CD4-positive, CD25-positive, alpha-beta regulatory T cell (primary cell): ENCODE measurements at regions not wholly inside any gene's neighbourhood (a gene's known extent, or its start where the extent isn't known, plus 50 kb on each side); places are given as distances from the start of the nearest gene placed in this dataset.

Experiments
- ATAC-seq, 2 donors: fragments of 150-1000 bp; cut with Tn5 transposase; one replicate each; pipeline ENCODE4 v1.10.0; 2021; ENCODE audit warnings: low read depth in 2 of 2, moderate number of reproducible peaks in 2 of 2, moderate library complexity in 1 of 2
- DNase-seq, 3 donors: peaks; one replicate each; pipeline versions ENCODE4 v3.0.0 to v3.0.0-alpha.2; 2012 to 2022; ENCODE audit warnings: mixed read lengths in 1 of 3
- H3K27ac ChIP-seq: one replicate; pipeline ENCODE4 v1.7.0; 2013; ENCODE audit warnings: mild to moderate bottlenecking, low read length; ENCODE audit not compliant: insufficient read depth, poor library complexity, severe bottlenecking
- H3K27me3 ChIP-seq: one replicate; pipeline ENCODE4 v1.7.0; 2013; ENCODE audit warnings: low read length; ENCODE audit not compliant: control insufficient read depth, insufficient read depth
- H3K36me3 ChIP-seq: one replicate; pipeline ENCODE4 v1.7.0; 2013; ENCODE audit warnings: mild to moderate bottlenecking, low read length, moderate library complexity; ENCODE audit not compliant: control insufficient read depth, insufficient read depth
- H3K4me1 ChIP-seq: 2 replicates; pipeline ENCODE4 v1.7.0; 2013; ENCODE audit warnings: mild to moderate bottlenecking, low read length; ENCODE audit not compliant: insufficient read depth, control insufficient read depth, poor library complexity, severe bottlenecking
- H3K4me3 ChIP-seq: one replicate; pipeline ENCODE4 v1.7.0; 2013; ENCODE audit warnings: low read depth, mild to moderate bottlenecking, low read length, moderate library complexity
- H3K9me3 ChIP-seq, 2 experiments: 1 replicate in 1 of 2; 2 replicates in 1 of 2; pipeline ENCODE4 v1.7.0; 2013; ENCODE audit warnings: low read length in 2 of 2, mild to moderate bottlenecking in 1 of 2, moderate library complexity in 1 of 2; ENCODE audit not compliant: control insufficient read depth in 2 of 2
- H3K27ac Mint-ChIP-seq, 3 donors: one replicate each; pipeline ENCODE4 v1.8.0; 2020 to 2022; ENCODE audit warnings: mild to moderate bottlenecking in 3 of 3, mixed read lengths in 3 of 3, moderate library complexity in 2 of 3
- H3K27me3 Mint-ChIP-seq: one replicate; pipeline ENCODE4 v1.8.0; 2022; ENCODE audit warnings: mild to moderate bottlenecking, mixed read lengths
- H3K36me3 Mint-ChIP-seq: one replicate; pipeline ENCODE4 v1.8.0; 2020; ENCODE audit warnings: mixed read lengths
- H3K4me1 Mint-ChIP-seq, 4 donors: one replicate each; pipeline ENCODE4 v1.8.0; 2020 to 2022; ENCODE audit warnings: mixed read lengths in 4 of 4, mild to moderate bottlenecking in 1 of 4
- H3K4me3 Mint-ChIP-seq, 4 donors: one replicate each; pipeline ENCODE4 v1.8.0; 2020 to 2022; ENCODE audit warnings: mild to moderate bottlenecking in 4 of 4, mixed read lengths in 4 of 4, moderate library complexity in 3 of 4
- H3K9me3 Mint-ChIP-seq, 7 donors: one replicate each; pipeline ENCODE4 v1.8.0; 2020 to 2022; ENCODE audit warnings: mixed read lengths in 7 of 7, mild to moderate bottlenecking in 3 of 7, moderate library complexity in 2 of 7

- peak overlapping the region; percentile 43 to 70 (median 62) for H3K4me3 Mint-ChIP-seq
- DNase-seq (peak in 2 of 3 donors; percentile 31 to 55), ATAC-seq (peak; percentile 72 to 76)
- H3K36me3 ChIP-seq: no peaks in the 10 kb centered on the region
- no peaks in the 10 kb centered on the region for H3K36me3 Mint-ChIP-seq
- peaks cover 38% of the 10 kb centered on the region for H3K4me1 ChIP-seq
- no peaks in the 10 kb centered on the region for H3K9me3 ChIP-seq
- H3K4me3 ChIP-seq: peak overlapping the region; percentile 70
- H3K4me1 Mint-ChIP-seq: peaks cover 49 to 67% (median 59%) of the 10 kb centered on the region in 4 donors
- H3K9me3 Mint-ChIP-seq: no peaks in the 10 kb centered on the region
- peak overlapping the region; percentile 79 for H3K27ac ChIP-seq
- no peaks in the 10 kb centered on the region for H3K27me3 Mint-ChIP-seq
- H3K27ac Mint-ChIP-seq: peak overlapping the region; percentile 83 to 98 (median 96)
- H3K27me3 ChIP-seq: no peaks in the 10 kb centered on the region
Observed at GRCh38 chr13:50106559-50106958, 91.3 kb downstream of the KCNRG start.

- peaks cover 46 to 65% (median 57%) of the 10 kb centered on the region in 4 donors for H3K4me1 Mint-ChIP-seq
- Histone ChIP-seq H3K27ac (peak overlapping the region; percentile 79), H3K27me3 (no peaks in the 10 kb centered on the region), H3K36me3 (no peaks in the 10 kb centered on the region), H3K9me3 (no peaks in the 10 kb centered on the region), H3K4me3 (peak overlapping the region; percentile 70), H3K4me1 (peaks cover 35% of the 10 kb centered on the region)
- H3K27me3 Mint-ChIP-seq: no peaks in the 10 kb centered on the region
- peak overlapping the region; percentile 35 to 70 (median 62) for H3K4me3 Mint-ChIP-seq
- H3K36me3 Mint-ChIP-seq: no peaks in the 10 kb centered on the region
- no peaks in the 10 kb centered on the region for H3K9me3 Mint-ChIP-seq
- ATAC-seq (peak in 1 of 2 donors; percentile 23), DNase-seq (no peak)
- peak overlapping the region; percentile 83 to 98 (median 96) for H3K27ac Mint-ChIP-seq
Observed at GRCh38 chr13:50107205-50107604, 92.0 kb downstream of the KCNRG start.

GRCh38 chr13:50114961-50115360, 99.7 kb downstream of the KCNRG start:
- DNase-seq: no peak
- H3K4me3 Mint-ChIP-seq: no peak overlapping the region
- no peaks in the 10 kb centered on the region for H3K9me3 ChIP-seq
- H3K36me3 ChIP-seq: peaks cover 3% of the 10 kb centered on the region
- no peak for ATAC-seq
- peaks cover 20 to 34% (median 25%) of the 10 kb centered on the region in 4 donors for H3K4me1 Mint-ChIP-seq
- H3K27me3 Mint-ChIP-seq: no peaks in the 10 kb centered on the region
- H3K27ac Mint-ChIP-seq: no peak overlapping the region
- H3K36me3 Mint-ChIP-seq: no peaks in the 10 kb centered on the region
- no peak overlapping the region for H3K27ac ChIP-seq
- H3K4me1 ChIP-seq: peaks cover 26% of the 10 kb centered on the region
- H3K4me3 ChIP-seq: no peak overlapping the region
- H3K27me3 ChIP-seq: no peaks in the 10 kb centered on the region
- no peaks in the 10 kb centered on the region for H3K9me3 Mint-ChIP-seq

GRCh38 chr13:50115695-50116094, 100.5 kb downstream of the KCNRG start:
- Histone ChIP-seq H3K27ac (no peak overlapping the region), H3K4me3 (no peak overlapping the region), H3K9me3 (no peaks in the 10 kb centered on the region), H3K27me3 (no peaks in the 10 kb centered on the region), H3K36me3 (peaks cover 5% of the 10 kb centered on the region), H3K4me1 (peaks cover 27% of the 10 kb centered on the region)
- ATAC-seq: no peak
- DNase-seq: no peak
- Mint-ChIP-seq H3K4me1 (peaks cover 22 to 32% (median 27%) of the 10 kb centered on the region in 4 donors), H3K4me3 (no peak overlapping the region), H3K9me3 (no peaks in the 10 kb centered on the region), H3K27ac (no peak overlapping the region), H3K27me3 (no peaks in the 10 kb centered on the region), H3K36me3 (no peaks in the 10 kb centered on the region)

- Mint-ChIP-seq H3K27ac (peak overlapping the region in 1 of 3 donors; percentile 20), H3K4me1 (peaks cover 18 to 34% (median 25%) of the 10 kb centered on the region in 4 donors), H3K27me3 (no peaks in the 10 kb centered on the region), H3K4me3 (peak overlapping the region in 1 of 4 donors; percentile 73), H3K9me3 (no peaks in the 10 kb centered on the region), H3K36me3 (no peaks in the 10 kb centered on the region)
- Histone ChIP-seq H3K27me3 (no peaks in the 10 kb centered on the region), H3K4me1 (peaks cover 30% of the 10 kb centered on the region), H3K36me3 (peaks cover 7% of the 10 kb centered on the region), H3K9me3 (no peaks in the 10 kb centered on the region), H3K4me3 (peak overlapping the region; percentile 15), H3K27ac (no peak overlapping the region)
- ATAC-seq (no peak), DNase-seq (no peak)
Observed at GRCh38 chr13:50116430-50116973, 101.3 kb downstream of the KCNRG start.

GRCh38 chr13:50119591-50119990, 104.3 kb downstream of the KCNRG start:
- H3K4me1 Mint-ChIP-seq: peaks cover 33 to 51% (median 34%) of the 10 kb centered on the region in 4 donors

GRCh38 chr13:50122455-50122854, 107.2 kb downstream of the KCNRG start:
- H3K27me3 Mint-ChIP-seq: peaks cover 11% of the 10 kb centered on the region
- H3K27ac ChIP-seq: peak overlapping the region; percentile 99
- peaks cover 33 to 61% (median 42%) of the 10 kb centered on the region in 4 donors for H3K4me1 Mint-ChIP-seq
- peaks cover 49% of the 10 kb centered on the region for H3K4me1 ChIP-seq
- H3K36me3 Mint-ChIP-seq: no peaks in the 10 kb centered on the region
- H3K4me3 ChIP-seq: peak overlapping the region; percentile 92
- DNase-seq (no peak), ATAC-seq (no peak)
- no peaks in the 10 kb centered on the region for H3K9me3 ChIP-seq
- H3K4me3 Mint-ChIP-seq: peak overlapping the region; percentile 5 to 94 (median 92)
- peaks cover 8% of the 10 kb centered on the region for H3K36me3 ChIP-seq
- peak overlapping the region; percentile 87 to 95 (median 93) for H3K27ac Mint-ChIP-seq
- no peaks in the 10 kb centered on the region for H3K27me3 ChIP-seq
- no peaks in the 10 kb centered on the region for H3K9me3 Mint-ChIP-seq

More at GRCh38 chr13:50119591-50119990, 104.3 kb downstream of the KCNRG start:
- Mint-ChIP-seq H3K36me3 (no peaks in the 10 kb centered on the region), H3K9me3 (no peaks in the 10 kb centered on the region), H3K27me3 (no peaks in the 10 kb centered on the region), H3K27ac (peak overlapping the region in 1 of 3 donors; percentile 45), H3K4me3 (peak overlapping the region in 2 of 4 donors; percentile 2 to 19)
- peaks cover 43% of the 10 kb centered on the region for H3K4me1 ChIP-seq
- H3K9me3 ChIP-seq: no peaks in the 10 kb centered on the region
- H3K27ac ChIP-seq: no peak overlapping the region
- no peaks in the 10 kb centered on the region for H3K27me3 ChIP-seq
- ATAC-seq: no peak
- H3K36me3 ChIP-seq: peaks cover 8% of the 10 kb centered on the region
- peak overlapping the region; percentile 11 for H3K4me3 ChIP-seq
- peak in 1 of 3 donors; percentile 13 for DNase-seq

- H3K9me3 ChIP-seq: no peaks in the 10 kb centered on the region
- no peaks in the 10 kb centered on the region for H3K27me3 ChIP-seq
- Mint-ChIP-seq H3K27ac (peak overlapping the region; percentile 93 to 98 (median 95)), H3K4me1 (peaks cover 33 to 66% (median 42%) of the 10 kb centered on the region in 4 donors), H3K9me3 (no peaks in the 10 kb centered on the region), H3K4me3 (peak overlapping the region; percentile 91 to 94 (median 92)), H3K27me3 (peaks cover 13% of the 10 kb centered on the region), H3K36me3 (no peaks in the 10 kb centered on the region)
- DNase-seq: no peak
- no peak for ATAC-seq
- H3K4me3 ChIP-seq: peak overlapping the region; percentile 92
- peaks cover 8% of the 10 kb centered on the region for H3K36me3 ChIP-seq
- H3K4me1 ChIP-seq: peaks cover 55% of the 10 kb centered on the region
- H3K27ac ChIP-seq: peak overlapping the region; percentile 99
Observed at GRCh38 chr13:50123002-50123401, 107.8 kb downstream of the KCNRG start.
